Kidney (tissue), 13 donors: ENCODE measurements at regions not wholly inside any gene's neighbourhood (a gene's known extent, or its start where the extent isn't known, plus 50 kb on each side); places are given as distances from the start of the nearest gene placed in this dataset.

Source experiments
- DNase-seq, 5 donors: peaks; one replicate each; pipeline ENCODE4 v3.0.0-alpha.2; 2013 to 2020
- FAIRE-seq: peaks from 2 replicates; lab custom pipeline; 2012; peaks lifted over from hg19 to GRCh38; lab: Jason Lieb, UNC
- H3K27ac ChIP-seq, 2 donors: one replicate each; pipeline ENCODE4 v1.7.0; 2013; ENCODE audit warnings: low read depth in 2 of 2, low read length in 2 of 2, inconsistent platforms in 1 of 2
- H3K27me3 ChIP-seq: one replicate; pipeline ENCODE4 v1.7.1; 2013; ENCODE audit warnings: low read length, inconsistent platforms; ENCODE audit not compliant: control insufficient read depth, insufficient read depth
- H3K36me3 ChIP-seq, 3 donors: one replicate each; pipeline versions ENCODE4 v1.7.0 to v1.7.1; 2013; ENCODE audit warnings: low read length in 3 of 3, control low read depth in 1 of 3, inconsistent platforms in 1 of 3; ENCODE audit not compliant: insufficient read depth in 3 of 3, control insufficient read depth in 2 of 3
- H3K4me1 ChIP-seq, 3 donors: one replicate each; pipeline versions ENCODE4 v1.7.0 to v1.7.1; 2013; ENCODE audit warnings: low read length in 3 of 3, inconsistent platforms in 1 of 3, low read depth in 1 of 3; ENCODE audit not compliant: control insufficient read depth in 2 of 3, insufficient read depth in 2 of 3
- H3K4me3 ChIP-seq, 3 donors: one replicate each; pipeline versions ENCODE4 v1.7.0 to v1.8.1; 2013; ENCODE audit warnings: low read length in 3 of 3, control low read depth in 1 of 3, inconsistent platforms in 1 of 3
- H3K9ac ChIP-seq, 3 donors: one replicate each; pipeline versions ENCODE4 v1.7.0 to v1.7.1; 2013; ENCODE audit warnings: low read length in 3 of 3, control low read depth in 1 of 3, inconsistent platforms in 1 of 3
- H3K9me3 ChIP-seq, 3 donors: one replicate each; pipeline versions ENCODE4 v1.7.0 to v1.7.1; 2013; ENCODE audit warnings: low read length in 3 of 3, control low read depth in 1 of 3, inconsistent platforms in 1 of 3; ENCODE audit not compliant: control insufficient read depth in 2 of 3, insufficient read depth in 1 of 3
- CTCF ChIP-seq: IDR thresholded peaks from 3 replicates; pipeline ENCODE4 v1.5.1; 2012; ENCODE audit warnings: mild to moderate bottlenecking, moderate library complexity, borderline replicate concordance; ENCODE audit not compliant: insufficient read depth; ENCODE audit errors: extremely low read depth
- intact Hi-C: fragments of 100-400 bp; cut with DNase I; formaldehyde crosslinking; loops from one replicate; pipeline ENCODE4 v1.11.1; 2022
- donor health status: control.
- donor health status: control.
- donor health status: control.
- donor health status: control.
- donor health status: control.
- donor health status: DM: yes; HTN: yes; CAD: no.
- donor health status: Normal renal cell carcinoma (clear cell type).

GRCh38 chr4:166309286-166309685 lies 436.2 kb downstream of the TLL1 start:
- no peak for TF ChIP-seq CTCF
- Histone ChIP-seq H3K9me3 (no peaks in the 10 kb centered on the region), H3K4me1 (no peaks in the 10 kb centered on the region), H3K27me3 (no peaks in the 10 kb centered on the region), H3K9ac (no peak overlapping the region), H3K27ac (no peak overlapping the region), H3K36me3 (no peaks in the 10 kb centered on the region), H3K4me3 (no peak overlapping the region)
- intact Hi-C loops, result no loop called here
- DNase-seq, result no peak
- FAIRE-seq, result no peak

- intact Hi-C loops, result no loop called here
- H3K4me3 ChIP-seq, result no peak overlapping the region
- no peaks in the 10 kb centered on the region for H3K36me3 ChIP-seq
- FAIRE-seq (no peak), DNase-seq (no peak)
- no peaks in the 10 kb centered on the region for H3K27me3 ChIP-seq
- H3K4me1 ChIP-seq, result no peaks in the 10 kb centered on the region
- no peaks in the 10 kb centered on the region for H3K9me3 ChIP-seq
- no peak overlapping the region for H3K9ac ChIP-seq
- no peak overlapping the region for H3K27ac ChIP-seq
- TF ChIP-seq CTCF, result no peak
Measured at GRCh38 chr4:166311169-166311568, 438.1 kb downstream of the TLL1 start.

- intact Hi-C loops, result no loop called here
- DNase-seq, result no peak
- no peak for TF ChIP-seq CTCF
- Histone ChIP-seq H3K9me3 (no peaks in the 10 kb centered on the region), H3K27ac (no peak overlapping the region), H3K36me3 (no peaks in the 10 kb centered on the region), H3K4me3 (no peak overlapping the region), H3K9ac (no peak overlapping the region), H3K27me3 (no peaks in the 10 kb centered on the region), H3K4me1 (no peaks in the 10 kb centered on the region)
- FAIRE-seq, result no peak
Measured at GRCh38 chr4:166312166-166312565, 439.1 kb downstream of the TLL1 start.

GRCh38 chr4:166314902-166315301 lies 441.9 kb downstream of the TLL1 start:
- Histone ChIP-seq H3K4me1 (no peaks in the 10 kb centered on the region), H3K9me3 (no peaks in the 10 kb centered on the region), H3K36me3 (no peaks in the 10 kb centered on the region), H3K4me3 (no peak overlapping the region), H3K9ac (no peak overlapping the region), H3K27ac (no peak overlapping the region), H3K27me3 (no peaks in the 10 kb centered on the region)
- no peak for FAIRE-seq
- intact Hi-C loops, result no loop called here
- no peak for DNase-seq
- TF ChIP-seq CTCF, result no peak
